ENCODE measurements at regions not wholly inside any gene's neighbourhood (a gene's known extent, or its start where the extent isn't known, plus 50 kb on each side); places are given as distances from the start of the nearest gene placed in this dataset.

DNA sequence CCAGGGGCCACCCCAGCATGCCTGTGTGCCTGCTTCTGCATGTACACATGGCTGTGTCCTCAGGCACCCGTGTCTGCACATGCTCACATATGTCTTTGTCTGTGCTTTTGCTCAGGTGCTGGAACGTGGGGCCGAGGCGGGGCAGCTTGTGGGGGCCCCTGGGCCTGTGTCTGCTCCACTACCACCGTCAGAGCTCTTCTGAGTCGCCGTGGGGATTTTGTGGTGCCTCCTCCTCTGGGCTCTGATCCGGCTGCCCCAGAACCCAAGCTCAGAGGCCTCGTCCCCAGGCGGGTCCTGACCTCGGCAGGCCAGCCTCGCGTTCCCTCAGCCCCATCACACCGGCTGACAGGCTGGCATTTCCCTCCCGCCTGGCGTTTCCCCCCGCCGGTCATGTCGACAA lies 104.6 kb upstream of the ACTRT2 start:
- TF ChIP-seq, protein P1, sequence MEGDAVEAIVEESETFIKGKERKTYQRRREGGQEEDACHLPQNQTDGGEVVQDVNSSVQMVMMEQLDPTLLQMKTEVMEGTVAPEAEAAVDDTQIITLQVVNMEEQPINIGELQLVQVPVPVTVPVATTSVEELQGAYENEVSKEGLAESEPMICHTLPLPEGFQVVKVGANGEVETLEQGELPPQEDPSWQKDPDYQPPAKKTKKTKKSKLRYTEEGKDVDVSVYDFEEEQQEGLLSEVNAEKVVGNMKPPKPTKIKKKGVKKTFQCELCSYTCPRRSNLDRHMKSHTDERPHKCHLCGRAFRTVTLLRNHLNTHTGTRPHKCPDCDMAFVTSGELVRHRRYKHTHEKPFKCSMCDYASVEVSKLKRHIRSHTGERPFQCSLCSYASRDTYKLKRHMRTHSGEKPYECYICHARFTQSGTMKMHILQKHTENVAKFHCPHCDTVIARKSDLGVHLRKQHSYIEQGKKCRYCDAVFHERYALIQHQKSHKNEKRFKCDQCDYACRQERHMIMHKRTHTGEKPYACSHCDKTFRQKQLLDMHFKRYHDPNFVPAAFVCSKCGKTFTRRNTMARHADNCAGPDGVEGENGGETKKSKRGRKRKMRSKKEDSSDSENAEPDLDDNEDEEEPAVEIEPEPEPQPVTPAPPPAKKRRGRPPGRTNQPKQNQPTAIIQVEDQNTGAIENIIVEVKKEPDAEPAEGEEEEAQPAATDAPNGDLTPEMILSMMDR (conservative IDR thresholded peaks at IDR 0.05; ENCODE audit: low read depth, low read length): no peak
- no peak for TF ChIP-seq EZH2 (IDR thresholded peaks at IDR 0.05; ENCODE audit: low read length, unreplicated experiment)

Measured in PC-3 (cell line).